HG03108 (cell line): ENCODE measurements at regions not wholly inside any gene's neighbourhood (a gene's known extent, or its start where the extent isn't known, plus 50 kb on each side); places are given as distances from the start of the nearest gene placed in this dataset.
"Not testable (repeated sequence)": the region's sequence is repeated elsewhere in the genome, so short reads cannot be mapped to it uniquely, and the experiment has no call there.

Source experiments
- ATAC-seq: cut with Tn5 transposase; IDR thresholded peaks from one replicate; pipeline ENCODE4 v1.9.1; 2021; ENCODE audit warnings: moderate library complexity; ENCODE audit not compliant: unreplicated experiment

GRCh38 chr6:170087421-170087780, 203.5 kb downstream of the DLL1 start:
- ATAC-seq: not testable (repeated sequence)

DNA sequence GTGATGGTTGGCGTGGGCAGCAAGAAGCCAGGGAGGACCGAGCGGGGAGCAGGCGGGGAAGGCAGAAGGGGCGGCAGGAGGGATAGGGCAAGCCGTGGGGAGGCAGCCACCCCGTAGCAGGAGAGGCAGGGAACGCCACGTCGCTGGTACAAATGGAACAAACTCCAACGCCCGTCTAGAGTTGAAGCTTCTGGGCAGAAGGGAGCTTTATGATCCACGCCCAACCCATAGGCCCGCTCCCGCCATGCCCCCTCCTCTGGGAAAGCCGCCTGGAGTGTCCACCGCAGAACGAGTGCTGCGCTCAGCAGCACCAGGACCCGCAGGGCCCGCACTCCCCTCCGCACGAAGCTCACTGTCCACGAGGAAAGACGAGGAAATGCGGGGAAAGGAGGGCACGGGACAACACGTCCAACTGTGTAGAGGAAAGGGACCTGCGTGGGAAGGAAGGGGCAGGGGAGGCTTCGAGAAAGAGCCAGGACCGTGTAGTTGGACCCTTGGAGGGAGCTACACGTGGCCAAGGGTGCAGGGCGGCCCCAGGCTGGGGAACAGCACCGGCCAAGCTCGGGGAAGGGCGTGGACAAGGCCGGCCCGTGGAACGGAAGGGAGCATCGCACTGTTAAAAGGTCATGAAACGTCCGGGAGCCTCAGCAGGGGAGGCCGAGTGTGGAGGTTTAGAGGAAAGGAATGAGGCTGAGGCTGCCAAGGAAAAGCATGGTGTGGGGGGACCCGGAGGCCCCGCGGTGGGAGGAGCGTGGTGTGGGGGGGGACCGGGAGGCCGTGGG, 204.0 kb downstream of the DLL1 start:
- no peak for ATAC-seq

DNA sequence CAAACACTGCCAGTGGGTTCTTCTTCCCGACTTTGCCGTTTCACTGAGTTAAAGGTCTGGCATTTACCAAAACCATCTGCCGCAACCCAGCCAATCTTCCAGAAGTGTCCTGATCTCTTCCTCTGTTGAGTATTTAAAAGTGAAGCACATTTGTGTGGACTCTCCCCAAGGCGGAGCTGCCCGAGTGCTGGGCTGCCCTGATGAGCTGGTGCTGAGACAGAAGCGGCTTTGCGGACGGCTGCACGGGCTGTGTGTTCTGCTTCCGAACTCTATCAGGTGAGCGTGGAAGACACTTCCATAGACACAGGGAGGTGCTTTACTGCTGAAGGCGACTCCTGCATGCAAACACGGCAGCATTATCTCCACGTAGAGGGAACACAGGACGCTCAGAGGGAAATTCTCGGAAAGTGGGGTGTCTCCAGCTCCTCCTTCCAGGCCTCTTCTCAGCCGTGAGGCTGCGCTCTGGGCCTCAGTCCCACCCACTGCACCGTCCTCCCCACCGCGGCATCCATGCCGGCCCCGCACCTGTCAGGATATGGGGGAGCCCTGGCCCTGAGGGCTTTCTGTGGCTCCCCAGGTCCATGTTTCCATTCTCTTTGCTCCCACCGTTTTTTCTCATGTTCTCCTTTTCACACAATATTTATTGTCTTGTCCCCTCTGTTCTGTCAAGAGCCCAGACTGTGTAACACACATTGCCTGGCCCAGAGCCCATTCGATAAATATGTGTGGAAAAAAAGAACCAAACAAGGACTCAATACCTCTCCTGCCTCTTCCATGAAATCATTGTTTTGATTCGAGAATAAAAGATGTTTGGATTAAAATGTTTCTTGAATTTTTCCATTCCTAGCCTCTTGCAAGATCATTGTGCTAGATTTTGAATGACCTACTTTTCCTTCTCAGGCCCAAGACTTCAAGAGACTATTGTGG, 205.1 kb downstream of the DLL1 start:
- ATAC-seq: no peak

GRCh38 chr6:170084166-170084730, 206.6 kb downstream of the DLL1 start:
- ATAC-seq: no peak

GRCh38 chr6:170083236-170084051, 207.4 kb downstream of the DLL1 start:
- ATAC-seq: no peak

GRCh38 chr6:170082531-170083187, 208.2 kb downstream of the DLL1 start:
- no peak for ATAC-seq

DNA sequence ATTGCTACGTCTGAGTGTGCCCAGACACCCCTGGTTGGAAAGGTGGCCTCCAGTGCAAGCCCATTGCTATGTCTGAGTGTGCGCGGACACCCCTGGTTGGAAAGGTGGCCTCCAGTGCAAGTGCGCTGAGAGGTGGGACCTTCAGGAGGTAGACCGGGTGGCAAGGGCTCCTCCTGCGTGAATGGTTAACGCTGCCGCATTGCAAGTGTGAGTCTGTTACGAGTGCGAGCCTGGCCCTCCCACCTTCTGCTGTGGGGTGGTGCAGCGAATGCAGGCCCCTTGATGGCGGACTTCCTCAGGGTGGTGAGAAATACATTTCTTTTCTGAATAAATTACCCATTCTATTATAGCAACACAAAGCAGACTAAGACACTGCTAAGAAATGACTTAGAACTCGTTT, 208.8 kb downstream of the DLL1 start:
- no peak for ATAC-seq

DNA sequence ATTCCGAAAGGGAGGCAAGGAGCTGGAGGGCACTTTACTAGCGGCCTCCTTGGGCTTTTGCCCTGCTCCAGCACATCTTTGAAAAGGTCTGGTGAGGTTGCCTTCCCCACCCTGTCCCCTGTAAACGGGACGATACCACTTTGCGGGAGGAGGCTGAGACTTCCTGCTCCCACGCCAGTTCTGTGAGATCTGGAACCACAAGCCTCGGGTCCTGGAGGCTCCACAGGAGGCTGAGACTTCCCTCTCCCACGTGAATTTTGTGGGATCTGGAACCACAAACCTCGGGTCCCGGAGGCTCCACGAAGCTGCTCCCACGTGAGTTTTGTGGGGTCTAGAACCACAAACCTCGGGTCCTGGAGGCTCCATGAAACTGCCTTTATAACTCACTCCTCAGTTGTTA, 209.3 kb downstream of the DLL1 start:
- no peak for ATAC-seq

- ATAC-seq: no peak
These were observed 210.0 kb downstream of the DLL1 start for GRCh38 chr6:170080828-170081371.

DNA sequence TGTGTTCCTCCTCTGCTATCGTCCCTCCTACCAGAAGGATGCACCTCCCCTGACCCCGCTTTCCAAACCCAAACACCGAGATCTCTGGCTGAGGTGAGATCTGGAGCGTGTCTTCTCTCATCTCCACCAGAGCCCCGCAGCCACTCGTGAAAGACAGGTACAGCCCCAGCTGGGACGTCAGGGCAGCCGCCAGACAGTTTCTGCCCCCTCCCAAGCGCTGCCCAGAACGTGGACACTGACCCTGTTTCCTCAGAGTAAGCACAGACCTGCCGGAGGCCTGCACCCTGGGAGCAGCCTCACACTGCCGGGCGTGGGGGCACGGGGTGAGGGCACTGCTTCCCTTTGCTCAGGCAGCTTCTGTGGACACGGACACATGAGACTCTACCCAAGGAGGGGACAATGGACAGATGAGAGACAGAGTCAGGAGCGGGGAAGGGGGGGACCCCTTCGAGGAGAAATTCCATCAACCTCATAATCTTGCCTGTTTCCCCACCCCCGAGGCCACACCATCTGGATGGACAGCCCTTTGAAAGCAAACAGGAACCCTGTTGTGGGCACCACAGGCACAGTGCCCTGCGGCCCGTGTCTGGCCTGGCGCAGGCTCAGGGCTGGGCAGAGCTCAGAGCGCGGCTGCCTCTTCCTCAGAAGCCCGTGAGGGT, 210.6 kb downstream of the DLL1 start:
- ATAC-seq: no peak

DNA sequence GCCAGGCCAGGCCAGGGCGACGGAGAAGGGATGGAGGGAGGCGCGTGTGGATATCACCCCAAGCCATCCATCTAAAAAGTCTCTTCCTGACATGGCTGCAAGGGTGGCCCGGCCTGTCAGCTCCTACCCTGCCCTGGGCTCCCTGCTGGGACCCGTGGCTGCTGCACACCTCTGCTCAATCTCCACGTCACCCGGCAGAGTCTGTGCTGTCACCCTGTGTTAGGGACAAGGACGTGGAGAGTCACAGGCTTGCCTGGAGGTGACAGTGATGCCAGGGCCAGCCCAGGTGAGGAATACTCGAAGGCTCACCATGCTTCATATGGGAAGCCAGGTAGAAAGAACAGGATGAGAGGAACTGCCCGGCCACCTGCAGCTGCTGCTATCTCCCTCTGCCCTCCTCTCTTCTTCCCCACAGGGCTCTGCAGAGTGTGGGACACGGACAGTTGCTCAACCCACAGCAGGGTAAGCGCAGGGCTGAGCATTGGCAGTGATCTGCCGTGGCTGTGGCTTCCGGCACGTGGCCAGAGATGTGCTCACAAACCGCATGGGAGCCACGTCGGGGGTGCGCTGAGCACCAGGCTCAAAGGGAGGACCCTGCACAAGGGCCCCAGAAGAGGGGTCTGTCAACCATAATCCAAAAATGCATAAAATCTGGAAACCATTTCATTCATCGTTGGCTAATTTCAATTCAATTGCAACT, 214.3 kb downstream of the DLL1 start:
- ATAC-seq: no peak

DNA sequence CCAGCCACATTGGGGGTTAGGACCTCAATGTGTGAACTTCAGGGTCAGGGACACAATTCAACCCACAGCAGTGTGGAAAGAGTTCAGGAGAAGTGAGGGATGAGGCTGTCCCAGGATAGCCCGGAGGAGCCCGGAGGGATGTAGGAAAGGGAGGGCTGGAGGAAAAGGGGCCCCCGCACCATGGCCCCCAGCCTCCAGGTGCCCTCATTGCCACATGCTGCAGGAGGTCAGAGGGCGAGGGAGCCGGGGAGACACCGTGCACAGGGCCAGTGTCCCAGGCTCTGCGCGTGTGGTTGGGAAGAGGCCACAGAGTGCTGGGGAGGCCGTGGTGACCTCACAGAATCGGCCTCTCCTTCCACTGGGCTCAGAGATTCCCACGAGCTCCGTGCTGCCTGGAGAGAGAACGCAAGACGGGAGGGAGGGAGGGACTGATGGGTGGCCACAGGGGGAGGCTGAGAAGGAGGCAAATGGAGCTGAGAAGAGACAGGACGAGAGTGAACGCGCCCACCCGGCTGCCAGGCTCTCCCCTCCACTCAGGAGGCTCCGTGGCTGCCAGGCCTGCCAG, 215.1 kb downstream of the DLL1 start:
- no peak for ATAC-seq

- no peak for ATAC-seq
These were observed 216.0 kb downstream of the DLL1 start for GRCh38 chr6:170074907-170075306.

DNA sequence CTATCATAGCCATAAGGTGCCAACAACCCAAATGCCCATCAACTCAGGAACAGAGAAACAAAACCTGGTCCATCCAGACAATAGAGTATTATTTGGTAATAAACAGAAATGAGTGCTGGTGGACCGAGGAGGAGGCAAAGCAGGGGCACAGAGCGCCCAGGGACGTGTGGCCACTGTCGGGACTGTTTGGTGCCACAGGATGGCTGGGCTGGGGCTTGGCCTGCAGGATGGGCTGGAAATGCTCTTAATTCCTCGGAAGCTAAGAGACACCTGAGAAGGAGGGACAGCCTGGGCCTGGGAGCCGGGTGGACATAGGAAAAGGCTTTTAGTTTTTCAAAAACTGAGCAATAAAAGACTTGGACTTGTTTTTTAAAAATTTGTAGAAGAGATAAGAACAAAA, 216.4 kb downstream of the DLL1 start:
- no peak for ATAC-seq

GRCh38 chr6:170073846-170074245, 217.0 kb downstream of the DLL1 start:
- no peak for ATAC-seq

DNA sequence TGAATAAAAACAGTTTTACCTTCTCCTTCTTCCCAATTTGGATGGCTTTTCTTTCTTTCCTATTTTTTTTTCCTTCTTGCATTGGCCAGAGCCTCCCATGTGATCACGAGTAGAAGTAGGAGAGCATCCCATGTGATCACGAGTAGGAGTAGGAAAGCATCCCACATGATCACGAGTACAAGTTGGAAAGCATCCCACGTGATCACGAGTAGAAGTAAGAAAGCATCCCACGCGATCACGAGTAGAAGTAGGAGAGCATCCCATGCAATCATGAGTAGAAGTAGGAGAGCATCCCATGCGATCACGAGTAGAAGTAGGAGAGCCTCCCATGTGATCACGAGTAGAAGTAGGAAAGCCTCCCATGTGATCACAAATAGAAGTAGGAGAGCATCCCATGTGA, 218.6 kb downstream of the DLL1 start:
- no peak for ATAC-seq

GRCh38 chr6:170069611-170070010, 221.3 kb downstream of the DLL1 start:
- no peak for ATAC-seq

- no peak for ATAC-seq
These were observed 222.4 kb downstream of the DLL1 start for GRCh38 chr6:170068496-170068895.

DNA sequence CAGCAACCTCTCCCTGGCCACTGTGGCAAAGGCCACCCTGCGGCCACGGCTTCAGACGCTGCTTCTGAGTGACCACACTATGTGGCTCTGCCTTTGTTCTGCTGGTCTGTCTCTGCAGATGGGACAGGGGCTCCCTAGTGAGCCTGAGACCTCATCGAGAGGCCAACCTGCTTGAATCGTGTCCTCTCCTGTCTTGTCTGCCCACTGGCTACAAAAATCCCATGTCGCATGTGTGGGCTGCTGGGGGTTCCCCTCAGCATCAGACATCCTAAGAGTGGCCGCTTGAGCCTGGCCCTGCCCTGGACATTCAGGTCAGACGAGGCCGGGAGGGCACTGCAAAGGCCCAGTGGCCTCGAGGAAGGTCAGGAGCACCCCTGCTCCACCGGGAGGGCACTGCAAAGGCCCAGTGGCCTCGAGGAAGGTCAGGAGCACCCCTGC, 222.9 kb downstream of the DLL1 start:
- ATAC-seq: no peak
